ENCODE measurements at regions not wholly inside any gene's neighbourhood (a gene's known extent, or its start where the extent isn't known, plus 50 kb on each side); places are given as distances from the start of the nearest gene placed in this dataset.
"Not testable (repeated sequence)": the region's sequence is repeated elsewhere in the genome, so short reads cannot be mapped to it uniquely, and the experiment has no call there.

DNA sequence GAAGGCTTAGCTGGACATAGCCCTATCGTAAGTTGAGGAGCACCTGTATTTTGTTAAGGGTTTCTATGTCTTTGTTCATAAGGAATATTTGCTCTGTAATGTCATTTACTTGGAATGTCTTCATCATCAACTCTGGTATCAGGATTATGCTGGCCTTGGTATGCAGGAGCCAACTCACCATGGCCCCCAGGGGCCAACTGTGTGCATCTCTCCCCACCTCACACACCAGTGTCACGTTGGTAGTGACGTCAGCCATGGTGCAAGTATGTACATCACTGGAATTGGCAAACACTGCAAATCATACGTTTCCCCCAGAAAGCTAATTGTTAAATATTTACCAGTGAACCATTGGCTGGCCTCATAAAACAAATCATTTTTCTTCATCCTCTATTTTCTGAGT lies 70.8 kb downstream of the YTHDF1 start:
- no peak for DNase-seq (ENCODE audit: low spot score)

DNA sequence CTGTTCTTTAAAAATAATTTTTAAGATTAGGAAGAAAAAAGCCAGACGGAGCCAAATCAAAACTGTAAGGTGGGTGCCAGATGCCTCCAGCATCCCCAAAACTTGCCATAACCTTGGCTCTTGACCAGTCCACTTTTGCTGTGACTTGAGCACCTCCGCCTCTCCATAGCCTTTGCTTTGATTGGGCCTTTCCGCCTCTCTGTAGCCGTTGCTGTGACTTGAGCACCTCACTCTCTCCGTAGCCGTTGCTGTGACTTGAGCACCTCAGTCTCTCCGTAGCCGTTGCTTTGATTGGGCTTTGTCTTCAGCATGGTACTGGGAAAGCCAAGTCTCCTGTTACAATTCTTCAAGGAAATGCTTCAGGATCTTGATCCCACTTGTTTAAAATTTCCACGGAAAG lies 73.0 kb downstream of the YTHDF1 start:
- DNase-seq (ENCODE audit: low spot score), result no peak

DNA sequence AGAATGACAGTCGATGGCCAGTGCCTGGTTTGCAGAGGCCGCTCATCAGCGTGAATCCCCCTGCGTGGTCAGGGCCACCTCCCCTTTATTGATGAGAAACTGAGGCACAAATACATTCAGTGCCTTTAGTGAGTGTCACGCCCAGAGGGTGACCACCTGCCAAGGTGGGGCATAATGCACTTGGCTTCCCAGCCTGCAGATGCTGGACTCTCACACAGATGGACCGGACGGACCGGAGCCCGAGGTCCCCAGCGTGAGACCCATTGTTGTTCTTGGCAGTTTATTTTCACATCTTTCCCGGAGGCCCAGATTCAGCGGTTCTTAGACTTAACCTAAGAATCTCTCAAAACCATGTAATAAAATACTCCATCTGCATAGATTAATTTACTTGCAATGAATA lies 74.4 kb downstream of the YTHDF1 start:
- no peak for DNase-seq (ENCODE audit: low spot score)

- DNase-seq (ENCODE audit: low spot score), result no peak
Observed at GRCh38 chr20:63140514-63141433, 75.2 kb downstream of the YTHDF1 start.

- no peak for DNase-seq (ENCODE audit: low spot score)
Observed at GRCh38 chr20:63139837-63140236, 76.1 kb downstream of the YTHDF1 start.

- DNase-seq (ENCODE audit: low spot score), result no peak
Observed at GRCh38 chr20:63139356-63139755, 76.6 kb downstream of the YTHDF1 start.

DNA sequence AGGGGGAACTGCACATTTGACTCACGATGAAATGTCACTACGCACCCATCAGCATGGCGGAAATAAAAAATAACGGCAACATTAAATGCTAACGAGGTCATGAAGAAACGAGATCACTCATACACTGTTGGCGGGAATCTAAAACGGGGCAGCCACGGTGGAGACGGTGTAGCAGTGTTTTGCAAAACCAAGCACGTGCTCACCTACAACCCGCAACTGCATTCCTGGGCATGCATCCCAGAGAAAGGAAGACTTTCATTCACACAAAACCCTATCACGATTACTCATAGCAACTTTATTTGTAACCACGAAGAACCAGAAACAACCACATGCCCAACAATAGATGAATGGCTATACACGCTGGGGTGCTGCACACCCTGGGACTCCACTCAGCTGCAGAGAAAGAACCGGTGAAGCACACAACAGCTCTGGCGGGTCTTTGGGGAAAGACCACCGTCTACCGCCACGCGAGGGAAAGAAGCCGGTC lies 77.0 kb downstream of the YTHDF1 start:
- DNase-seq (ENCODE audit: low spot score), result no peak

GRCh38 chr20:63137851-63138415 lies 78.0 kb downstream of the YTHDF1 start:
- DNase-seq (ENCODE audit: low spot score), result no peak

DNA sequence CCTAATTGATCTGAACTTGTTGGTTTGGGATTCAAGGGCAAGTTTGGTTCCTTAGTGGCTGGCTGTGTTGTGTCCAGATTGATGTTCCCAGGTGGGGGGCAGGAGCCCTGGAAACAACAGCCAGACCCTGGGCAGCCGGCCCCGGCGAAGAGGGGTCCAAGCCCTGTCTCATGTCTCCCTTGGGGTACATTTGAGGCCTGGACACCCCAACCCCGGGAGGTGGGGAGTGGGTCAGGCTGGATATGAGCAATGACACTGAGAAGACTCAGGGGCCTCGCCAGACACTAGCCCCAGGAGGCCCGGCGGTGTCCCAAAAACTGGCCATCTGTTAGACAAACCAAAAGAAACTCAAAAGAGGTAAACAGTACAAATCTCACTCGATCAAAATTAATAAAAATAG lies 79.6 kb downstream of the YTHDF1 start:
- DNase-seq (ENCODE audit: low spot score), result no peak

GRCh38 chr20:63135411-63135810 lies 80.5 kb downstream of the YTHDF1 start:
- no peak for DNase-seq (ENCODE audit: low spot score)

- DNase-seq (ENCODE audit: low spot score), result not testable (repeated sequence)
Observed at GRCh38 chr20:63134711-63135361, 81.1 kb downstream of the YTHDF1 start.

DNA sequence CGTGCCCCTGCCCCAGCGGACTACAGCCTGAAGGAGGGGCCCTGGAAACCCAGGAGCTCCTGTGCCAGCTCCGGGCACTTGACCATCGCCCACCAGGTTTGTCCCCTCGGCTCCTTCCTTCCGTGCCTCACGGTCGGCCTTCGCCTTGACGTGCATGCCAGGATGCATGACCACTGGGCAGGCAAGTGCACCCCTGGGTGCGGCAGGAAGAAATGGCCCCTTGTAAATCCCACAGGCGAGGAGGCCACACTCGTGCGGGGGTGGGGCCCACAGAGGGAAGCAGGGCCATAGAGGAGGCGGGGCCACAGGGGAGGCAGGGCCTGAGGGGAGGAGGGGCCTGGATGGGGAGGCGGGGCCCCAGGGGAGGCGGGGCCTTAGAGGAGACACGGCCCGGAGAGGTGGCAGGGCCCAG lies 81.7 kb downstream of the YTHDF1 start:
- no peak for DNase-seq (ENCODE audit: low spot score)

- DNase-seq (ENCODE audit: low spot score), result no peak
Observed at GRCh38 chr20:63133481-63134091, 82.3 kb downstream of the YTHDF1 start.

DNA sequence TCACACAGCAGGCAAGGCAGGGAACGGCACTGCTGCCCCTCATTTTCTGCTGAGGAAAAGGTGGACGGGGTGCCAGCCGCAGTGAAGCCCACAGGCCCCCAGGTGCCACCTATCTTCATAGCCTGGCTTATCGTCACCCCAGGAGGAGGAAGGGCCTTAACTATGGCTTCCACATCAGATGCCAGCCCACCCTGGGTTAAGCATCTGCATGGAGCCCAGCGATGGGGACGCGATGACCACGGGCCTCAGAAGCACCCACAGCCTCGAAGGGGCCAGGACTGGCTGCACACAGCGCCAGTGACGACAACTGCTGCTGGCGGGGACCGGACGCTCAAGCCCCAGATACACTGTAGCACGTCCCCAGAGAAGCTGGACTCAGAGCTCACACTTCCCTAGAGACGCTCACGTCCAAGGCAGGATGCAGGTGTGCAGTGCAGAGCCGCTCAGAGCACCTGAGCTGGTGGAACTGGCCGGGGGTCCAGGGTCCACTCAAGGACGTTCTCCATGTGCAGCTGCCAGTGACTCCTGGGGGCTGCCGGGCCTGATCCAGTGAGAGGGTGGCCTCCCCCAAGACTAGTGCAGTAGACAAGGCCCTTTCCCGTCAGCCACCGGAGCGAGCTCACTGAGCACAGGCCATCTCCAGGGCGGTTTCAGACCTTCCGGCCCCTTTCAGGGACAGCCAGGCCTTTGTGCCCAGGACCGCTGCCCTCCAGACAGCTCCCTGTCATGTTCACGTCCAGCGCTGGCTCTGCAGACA lies 83.0 kb downstream of the YTHDF1 start:
- no peak for DNase-seq (ENCODE audit: low spot score)

DNA sequence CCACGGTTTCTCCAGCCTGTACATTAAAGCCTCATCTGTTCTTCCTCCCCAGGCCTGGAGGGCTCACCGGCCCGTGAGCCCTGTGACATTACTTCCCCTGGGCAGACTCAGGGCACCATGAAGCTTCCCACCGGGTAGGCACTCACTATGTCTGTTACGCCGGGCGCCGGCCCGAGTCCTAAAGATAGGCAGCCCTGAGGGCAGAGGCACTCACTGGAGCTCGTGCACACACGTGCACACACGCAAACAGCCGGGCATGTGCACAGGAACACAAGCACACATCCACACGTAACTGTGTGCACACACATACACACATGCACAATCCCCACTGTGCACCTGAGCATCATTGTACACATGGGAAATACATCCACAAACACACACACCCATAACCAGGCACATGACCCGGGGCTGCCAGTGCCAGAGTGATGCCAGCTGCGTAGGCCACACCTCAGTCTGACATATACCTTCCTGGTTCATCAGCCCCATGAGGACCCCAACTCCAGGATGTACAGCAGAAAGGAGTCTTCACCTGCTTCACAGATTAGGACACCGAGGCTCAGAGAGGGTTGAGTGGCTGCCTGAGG lies 83.7 kb downstream of the YTHDF1 start:
- DNase-seq (ENCODE audit: low spot score), result no peak

DNA sequence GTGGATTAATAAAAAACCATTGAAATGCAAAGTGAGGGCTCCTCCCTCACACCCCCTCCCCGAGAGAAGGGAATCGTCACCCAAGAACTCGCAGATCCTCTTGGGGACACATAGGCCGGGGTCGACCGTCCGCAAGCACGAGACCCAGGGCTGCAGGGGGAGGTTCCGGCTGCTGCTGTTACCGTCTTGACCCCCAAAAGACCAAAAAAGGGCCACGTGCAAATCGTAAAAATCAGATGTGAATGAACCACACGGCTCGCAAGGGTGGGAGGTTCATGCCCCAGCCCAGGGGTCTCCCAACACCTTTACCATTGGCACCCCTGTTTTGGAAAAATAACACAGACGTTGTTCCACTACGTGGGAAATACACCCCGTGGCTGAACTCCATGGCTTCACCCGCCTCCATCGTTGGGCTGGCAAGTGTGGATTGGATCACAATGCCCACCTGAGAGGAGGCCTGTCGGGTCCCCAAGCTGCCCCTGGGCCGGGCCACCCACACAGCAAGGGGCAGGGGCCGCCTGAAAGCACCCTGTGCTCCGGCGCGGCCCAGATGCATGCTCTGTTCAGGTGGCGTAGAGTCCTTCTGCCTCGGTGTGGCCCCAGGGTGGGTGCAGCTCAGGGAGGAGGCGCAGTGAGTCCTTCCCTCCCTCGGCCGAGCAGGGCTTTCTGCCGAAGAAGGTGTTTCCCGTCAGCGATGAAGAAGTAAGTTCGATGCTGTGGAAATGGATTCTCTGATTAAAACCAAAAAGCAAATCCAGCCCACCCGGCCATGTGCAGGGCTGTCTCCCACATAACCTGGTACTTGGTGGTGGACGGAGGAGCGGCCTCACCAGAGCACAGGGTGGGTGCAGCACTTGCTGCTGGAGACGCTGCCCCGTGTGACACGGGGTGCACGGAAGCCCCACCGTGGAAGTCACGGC lies 85.0 kb downstream of the YTHDF1 start:
- no peak for DNase-seq (ENCODE audit: low spot score)

- DNase-seq (ENCODE audit: low spot score), result no peak
Observed at GRCh38 chr20:63129991-63130657, 85.8 kb downstream of the YTHDF1 start.

DNA sequence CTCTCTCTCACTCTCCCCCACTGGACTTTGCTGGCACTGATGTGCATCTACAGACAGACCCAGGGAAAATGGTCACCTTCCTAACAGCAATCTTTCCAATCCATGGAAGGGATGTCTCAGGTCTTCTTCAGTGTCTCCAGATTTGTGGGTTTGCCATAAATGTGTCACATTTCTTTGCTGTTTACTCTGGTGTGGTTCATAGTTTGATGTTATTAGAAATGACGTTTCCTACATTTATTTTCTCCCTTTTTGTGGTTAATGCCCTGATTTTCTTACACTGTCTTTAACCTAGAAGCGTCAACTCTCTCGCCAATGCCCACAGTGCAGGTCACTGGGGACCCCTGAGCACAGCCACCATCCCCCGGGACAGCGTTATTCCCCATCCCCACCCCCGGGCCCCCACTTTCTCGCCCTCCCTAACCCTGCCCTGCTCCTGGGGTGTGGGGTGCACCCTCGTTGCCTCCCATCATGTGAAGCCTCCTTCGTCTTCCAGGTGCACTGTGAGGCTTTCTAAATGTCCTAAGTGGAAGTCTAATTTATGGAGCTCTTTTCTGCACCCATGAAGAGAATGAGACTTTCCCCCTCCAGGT lies 86.5 kb downstream of the YTHDF1 start:
- DNase-seq (ENCODE audit: low spot score), result no peak

DNA sequence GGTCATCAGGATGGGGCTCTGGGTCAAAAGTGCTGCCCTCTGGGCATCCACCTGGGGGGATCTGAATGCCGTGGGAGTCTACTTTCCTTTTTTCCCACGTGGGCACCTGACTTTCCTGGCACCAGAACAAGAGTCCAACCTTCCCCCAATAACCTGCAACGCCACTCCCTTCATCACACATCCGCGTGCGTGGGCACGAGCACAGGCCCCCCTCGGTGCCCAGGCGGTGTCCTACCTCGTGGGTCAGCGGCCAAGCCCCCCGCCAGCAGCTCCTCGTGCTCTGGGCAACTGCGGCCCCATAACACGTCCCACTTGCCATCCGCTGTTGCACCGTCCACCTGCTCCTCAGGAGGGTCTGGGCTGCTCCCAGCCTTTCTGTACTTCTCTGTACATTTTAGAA lies 87.0 kb downstream of the YTHDF1 start:
- DNase-seq (ENCODE audit: low spot score), result no peak

All from SK-N-DZ (cell line).